Stimulated activated CD4-positive, alpha-beta T cell treated with anti-CD3 and anti-CD28 coated beads, Interleukin-15, amount 100 ng/mL, for 48 hours (primary cell): ENCODE measurements at regions not wholly inside any gene's neighbourhood (a gene's known extent, or its start where the extent isn't known, plus 50 kb on each side); places are given as distances from the start of the nearest gene placed in this dataset.

Experiments used
- DNase-seq, 2 donors: peaks; one replicate each; pipeline ENCODE4 v3.0.0-alpha.2; 2020; ENCODE audit warnings: low read depth in 2 of 2

GRCh38 chr12:58530742-58531062 lies 389.6 kb downstream of the LRIG3 start:
- DNase-seq, result no peak

- no peak for DNase-seq
Observed at GRCh38 chr12:58532855-58533608, 387.3 kb downstream of the LRIG3 start.

- DNase-seq, result no peak
Observed at GRCh38 chr12:58533652-58534051, 386.7 kb downstream of the LRIG3 start.

- DNase-seq, result no peak
Observed at GRCh38 chr12:58537278-58537677, 383.0 kb downstream of the LRIG3 start.

GRCh38 chr12:58539295-58539694 lies 381.0 kb downstream of the LRIG3 start:
- DNase-seq, result no peak

GRCh38 chr12:58540480-58541299 lies 379.6 kb downstream of the LRIG3 start:
- no peak for DNase-seq

GRCh38 chr12:58541300-58541690 lies 379.0 kb downstream of the LRIG3 start:
- DNase-seq, result no peak

GRCh38 chr12:58544281-58544680 lies 376.0 kb downstream of the LRIG3 start:
- DNase-seq, result no peak

- no peak for DNase-seq
Observed at GRCh38 chr12:58547217-58547616, 373.1 kb downstream of the LRIG3 start.

- no peak for DNase-seq
Observed at GRCh38 chr12:58548801-58549200, 371.5 kb downstream of the LRIG3 start.

- no peak for DNase-seq
Observed at GRCh38 chr12:58554522-58555157, 365.7 kb downstream of the LRIG3 start.

- no peak for DNase-seq
Observed at GRCh38 chr12:58557171-58557570, 363.1 kb downstream of the LRIG3 start.

- DNase-seq, result no peak
Observed at GRCh38 chr12:58557661-58558060, 362.6 kb downstream of the LRIG3 start.

GRCh38 chr12:58563621-58564020 lies 356.7 kb downstream of the LRIG3 start:
- no peak for DNase-seq

GRCh38 chr12:58564721-58565120 lies 355.6 kb downstream of the LRIG3 start:
- no peak for DNase-seq

- DNase-seq, result no peak
Observed at GRCh38 chr12:58566599-58566998, 353.7 kb downstream of the LRIG3 start.

GRCh38 chr12:58567189-58567588 lies 353.1 kb downstream of the LRIG3 start:
- DNase-seq, result no peak

- no peak for DNase-seq
Observed at GRCh38 chr12:58570411-58570810, 349.9 kb downstream of the LRIG3 start.

- no peak for DNase-seq
Observed at GRCh38 chr12:58575256-58575655, 345.0 kb downstream of the LRIG3 start.

GRCh38 chr12:58576081-58576480 lies 344.2 kb downstream of the LRIG3 start:
- no peak for DNase-seq

GRCh38 chr12:58576916-58577315 lies 343.4 kb downstream of the LRIG3 start:
- DNase-seq, result no peak

GRCh38 chr12:58580095-58580494 lies 340.2 kb downstream of the LRIG3 start:
- DNase-seq, result no peak

- no peak for DNase-seq
Observed at GRCh38 chr12:58583529-58583928, 336.8 kb downstream of the LRIG3 start.
